ENCODE measurements at regions not wholly inside any gene's neighbourhood (a gene's known extent, or its start where the extent isn't known, plus 50 kb on each side); places are given as distances from the start of the nearest gene placed in this dataset.

DNA sequence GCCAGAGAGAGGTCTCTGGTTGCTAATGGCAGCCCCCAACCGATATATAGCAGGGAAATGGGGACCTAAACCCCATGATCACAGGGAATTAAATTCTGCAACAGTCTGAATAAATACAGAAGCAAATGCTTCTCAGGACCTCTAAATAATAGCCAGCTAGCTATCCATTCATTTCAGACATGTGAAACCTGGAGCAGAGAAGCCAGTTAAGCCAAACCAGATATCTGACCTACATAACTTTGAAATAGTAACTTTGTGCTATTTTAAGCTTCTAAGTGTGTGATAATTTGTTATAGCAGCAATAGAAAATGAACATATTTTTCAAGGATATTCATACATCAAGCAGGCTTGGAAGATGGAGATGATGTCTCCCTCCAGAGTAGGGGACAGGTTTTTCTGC is 1062.9 kb upstream of the CADM2 start:
- RAD21 ChIA-PET (ENCODE audit: low non-redundant PET in 1 of 2, low total read pairs in 2 of 2, uncharacterized antibody in 2 of 2, unreplicated experiment in 2 of 2): no interaction called here
- H3K9me3 ChIP-seq (ENCODE audit: control insufficient read depth in 1 of 2, insufficient read depth in 1 of 2, low read depth in 1 of 2, low read length in 2 of 2): peaks cover 9 to 17% of the 10 kb centered on the region in 2 experiments; a peak in 2 of 4 replicates
- no peaks in the 10 kb centered on the region for H3K27me3 ChIP-seq (ENCODE audit: insufficient read depth, low read length)
- H4K20me1 ChIP-seq (ENCODE audit: insufficient read depth): no peaks in the 10 kb centered on the region
- H3K27ac ChIP-seq (ENCODE audit: low read depth, low read length): no peak overlapping the region
- no peaks in the 10 kb centered on the region for H3K36me3 ChIP-seq (ENCODE audit: control insufficient read depth in 1 of 2, insufficient read depth in 2 of 2, low read length in 2 of 2)
- BruUV-seq (replicated peaks): no TSS peak
- H3K4me2 ChIP-seq (ENCODE audit: low read length): no peak overlapping the region
- no peaks in the 10 kb centered on the region for H3K4me1 ChIP-seq (ENCODE audit: control insufficient read depth in 1 of 2, insufficient read depth in 2 of 2, low read length in 2 of 2)
- H3K9ac ChIP-seq (ENCODE audit: low read length): no peak overlapping the region
- H3K4me3 ChIP-seq (replicated peaks in 1 of 2; ENCODE audit: low read depth in 1 of 2, low read length in 2 of 2): no peak overlapping the region
- H2AFZ ChIP-seq (ENCODE audit: low read depth, low read length, poor library complexity, severe bottlenecking): no peak overlapping the region
- H3K9me2 ChIP-seq (ENCODE audit: insufficient read depth): no peaks in the 10 kb centered on the region
- intact Hi-C loops (cut with micrococcal nuclease): no loop called here
- ATAC-seq (no peak), DNase-seq (ENCODE audit: low read depth, low spot score) (no peak)
- TF ChIP-seq EZH2 (IDR thresholded peaks at IDR 0.05) (no peak), ELF1 (IDR thresholded peaks at IDR 0.05; ENCODE audit: borderline replicate concordance, low read depth) (no peak)
- CTCF ChIA-PET: no interaction called here
- no peaks in the 10 kb centered on the region for H3K79me2 ChIP-seq (ENCODE audit: insufficient read depth, low read length)
- POLR2A ChIA-PET: no interaction called here

DNA sequence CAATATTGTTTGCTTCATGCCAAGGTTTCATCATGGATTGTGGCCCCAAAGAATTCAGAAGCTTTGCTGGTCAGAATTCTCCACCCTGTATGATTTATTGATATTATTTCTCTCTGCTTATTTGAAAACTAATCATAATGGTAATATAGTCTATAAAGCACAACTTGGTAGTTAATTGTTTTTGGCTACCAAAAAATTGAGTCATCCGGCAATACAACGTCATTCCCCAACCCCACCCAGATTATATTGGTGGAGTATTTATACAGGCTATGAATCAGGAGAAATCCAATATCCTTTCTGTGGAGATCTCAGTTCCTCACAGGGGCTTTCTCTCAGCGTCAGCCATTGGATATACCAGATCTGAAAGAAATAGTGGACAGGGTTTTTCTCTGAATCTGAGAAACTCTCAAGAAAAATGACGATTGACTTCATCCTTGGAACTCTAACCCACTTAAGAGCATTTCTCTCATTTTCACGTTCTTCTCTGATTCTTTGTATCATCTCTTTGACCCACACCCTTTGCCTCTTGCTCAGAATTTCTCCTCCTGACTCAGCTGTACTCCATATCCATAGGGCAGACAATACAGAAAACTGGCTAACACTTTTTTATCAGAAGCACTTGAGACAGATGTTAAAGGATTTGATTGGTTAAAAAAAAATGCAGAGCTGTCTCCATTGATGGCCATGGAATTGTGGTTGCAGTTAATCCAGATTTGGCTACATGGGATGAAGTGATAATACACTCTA is 1055.8 kb upstream of the CADM2 start:
- DNase-seq (ENCODE audit: low read depth, low spot score) (no peak), ATAC-seq (no peak)
- no peak overlapping the region for H3K4me3 ChIP-seq (replicated peaks in 1 of 2; ENCODE audit: low read depth in 1 of 2, low read length in 2 of 2)
- ChIA-PET CTCF (no interaction called here), POLR2A (no interaction called here), RAD21 (ENCODE audit: low non-redundant PET in 1 of 2, low total read pairs in 2 of 2, uncharacterized antibody in 2 of 2, unreplicated experiment in 2 of 2) (no interaction called here)
- no peak overlapping the region for H3K9ac ChIP-seq (ENCODE audit: low read length)
- H3K9me3 ChIP-seq (ENCODE audit: control insufficient read depth in 1 of 2, insufficient read depth in 1 of 2, low read depth in 1 of 2, low read length in 2 of 2): peaks cover 6 to 38% of the 10 kb centered on the region in 2 experiments; a peak in 2 of 4 replicates
- H4K20me1 ChIP-seq (ENCODE audit: insufficient read depth): no peaks in the 10 kb centered on the region
- intact Hi-C loops (cut with micrococcal nuclease): no loop called here
- no peaks in the 10 kb centered on the region for H3K4me1 ChIP-seq (ENCODE audit: control insufficient read depth in 1 of 2, insufficient read depth in 2 of 2, low read length in 2 of 2)
- no TSS peak for BruUV-seq (replicated peaks)
- H3K4me2 ChIP-seq (ENCODE audit: low read length): no peak overlapping the region
- H2AFZ ChIP-seq (ENCODE audit: low read depth, low read length, poor library complexity, severe bottlenecking): no peak overlapping the region
- no peaks in the 10 kb centered on the region for H3K27me3 ChIP-seq (ENCODE audit: insufficient read depth, low read length)
- no peaks in the 10 kb centered on the region for H3K9me2 ChIP-seq (ENCODE audit: insufficient read depth)
- H3K79me2 ChIP-seq (ENCODE audit: insufficient read depth, low read length): no peaks in the 10 kb centered on the region
- H3K36me3 ChIP-seq (ENCODE audit: control insufficient read depth in 1 of 2, insufficient read depth in 2 of 2, low read length in 2 of 2): no peaks in the 10 kb centered on the region
- H3K27ac ChIP-seq (ENCODE audit: low read depth, low read length): no peak overlapping the region
- TF ChIP-seq, protein P1, sequence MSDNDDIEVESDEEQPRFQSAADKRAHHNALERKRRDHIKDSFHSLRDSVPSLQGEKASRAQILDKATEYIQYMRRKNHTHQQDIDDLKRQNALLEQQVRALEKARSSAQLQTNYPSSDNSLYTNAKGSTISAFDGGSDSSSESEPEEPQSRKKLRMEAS (IDR thresholded peaks at IDR 0.05): no peak
- TF ChIP-seq ZFX (IDR thresholded peaks at IDR 0.05) (no peak), EZH2phosphoT487 (IDR thresholded peaks at IDR 0.05; ENCODE audit: borderline replicate concordance) (no peak), YY1 (IDR thresholded peaks at IDR 0.05; ENCODE audit: extremely low read depth, insufficient replicate concordance, low read depth, low read length) (no peak), TCF7L2 (IDR thresholded peaks at IDR 0.05; ENCODE audit: borderline replicate concordance, extremely low read depth, insufficient read depth, insufficient read length) (no peak), POLR2AphosphoS5 (IDR thresholded peaks at IDR 0.05; ENCODE audit: low read depth, low read length) (no peak), JUND (IDR thresholded peaks at IDR 0.05) (no peak), EGR1 (IDR thresholded peaks at IDR 0.05; ENCODE audit: low read depth) (no peak), POLR2A (IDR thresholded peaks at IDR 0.05; ENCODE audit: borderline replicate concordance, extremely low read depth, insufficient read depth, insufficient read length) (no peak), CTCF (IDR thresholded peaks at IDR 0.05 in 2 of 3, conservative IDR thresholded peaks at IDR 0.05 in 1 of 3; ENCODE audit: borderline replicate concordance in 1 of 3, insufficient read depth in 1 of 3, low read depth in 2 of 3, low read length in 2 of 3) (no peak), CBX3 (IDR thresholded peaks at IDR 0.05; ENCODE audit: low read depth) (no peak)
- TF ChIP-seq, protein P2, sequence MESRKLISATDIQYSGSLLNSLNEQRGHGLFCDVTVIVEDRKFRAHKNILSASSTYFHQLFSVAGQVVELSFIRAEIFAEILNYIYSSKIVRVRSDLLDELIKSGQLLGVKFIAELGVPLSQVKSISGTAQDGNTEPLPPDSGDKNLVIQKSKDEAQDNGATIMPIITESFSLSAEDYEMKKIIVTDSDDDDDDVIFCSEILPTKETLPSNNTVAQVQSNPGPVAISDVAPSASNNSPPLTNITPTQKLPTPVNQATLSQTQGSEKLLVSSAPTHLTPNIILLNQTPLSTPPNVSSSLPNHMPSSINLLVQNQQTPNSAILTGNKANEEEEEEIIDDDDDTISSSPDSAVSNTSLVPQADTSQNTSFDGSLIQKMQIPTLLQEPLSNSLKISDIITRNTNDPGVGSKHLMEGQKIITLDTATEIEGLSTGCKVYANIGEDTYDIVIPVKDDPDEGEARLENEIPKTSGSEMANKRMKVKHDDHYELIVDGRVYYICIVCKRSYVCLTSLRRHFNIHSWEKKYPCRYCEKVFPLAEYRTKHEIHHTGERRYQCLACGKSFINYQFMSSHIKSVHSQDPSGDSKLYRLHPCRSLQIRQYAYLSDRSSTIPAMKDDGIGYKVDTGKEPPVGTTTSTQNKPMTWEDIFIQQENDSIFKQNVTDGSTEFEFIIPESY (IDR thresholded peaks at IDR 0.05; ENCODE audit: extremely low read depth, insufficient replicate concordance, low read length): no peak
